GM19351 (cell line): ENCODE measurements at regions not wholly inside any gene's neighbourhood (a gene's known extent, or its start where the extent isn't known, plus 50 kb on each side); places are given as distances from the start of the nearest gene placed in this dataset.

Experiments
- ATAC-seq: cut with Tn5 transposase; IDR thresholded peaks from one replicate; pipeline ENCODE4 v1.9.1; 2021; ENCODE audit warnings: mild to moderate bottlenecking, moderate library complexity; ENCODE audit not compliant: unreplicated experiment

GRCh38 chr21:23438081-23438480 is 2169.2 kb downstream of the MRPL39 start:
- no peak for ATAC-seq

GRCh38 chr21:23402929-23403520 is 2204.3 kb downstream of the MRPL39 start:
- ATAC-seq, result no peak

DNA sequence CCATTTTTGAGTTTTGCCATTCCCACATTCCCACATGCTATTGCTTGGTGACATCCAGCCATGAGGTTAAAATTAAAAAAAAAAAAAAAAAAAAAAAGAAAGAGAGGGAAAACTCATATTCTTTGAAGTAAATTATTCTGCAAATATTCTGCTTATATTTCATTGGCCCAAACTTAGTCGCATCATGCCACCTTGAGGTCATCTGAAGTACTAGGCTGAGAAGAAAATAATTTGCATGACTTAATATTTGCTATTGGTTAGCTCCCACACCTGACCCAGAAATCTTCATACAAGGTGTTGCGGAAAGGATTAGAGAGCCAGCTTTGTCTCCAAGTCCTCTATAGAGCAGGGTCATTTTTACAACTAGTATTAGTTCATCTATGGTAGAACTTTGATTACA is 2206.0 kb downstream of the MRPL39 start:
- ATAC-seq, result no peak

DNA sequence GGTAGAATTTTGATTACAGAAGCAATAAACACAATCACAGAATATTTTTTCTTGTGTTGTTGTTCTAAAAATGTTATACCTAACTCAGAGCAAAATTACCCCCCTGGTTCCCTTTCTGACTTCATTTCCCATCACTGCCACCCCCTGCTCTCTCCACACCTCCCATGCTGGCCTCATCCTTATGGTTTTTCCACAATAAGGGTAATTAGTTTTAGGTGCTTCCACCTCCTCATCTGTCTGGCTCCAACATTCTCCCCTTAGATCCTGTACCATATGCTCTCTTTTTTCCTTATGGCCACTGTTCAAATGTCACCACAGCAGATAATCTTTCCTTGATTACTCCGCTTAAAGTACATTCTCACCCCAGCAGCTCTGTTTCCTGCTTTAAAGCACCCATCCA is 2208.6 kb downstream of the MRPL39 start:
- ATAC-seq, result no peak

GRCh38 chr21:23394458-23394857 is 2212.8 kb downstream of the MRPL39 start:
- ATAC-seq, result no peak

GRCh38 chr21:23384679-23385078 is 2222.6 kb downstream of the MRPL39 start:
- ATAC-seq, result no peak

DNA sequence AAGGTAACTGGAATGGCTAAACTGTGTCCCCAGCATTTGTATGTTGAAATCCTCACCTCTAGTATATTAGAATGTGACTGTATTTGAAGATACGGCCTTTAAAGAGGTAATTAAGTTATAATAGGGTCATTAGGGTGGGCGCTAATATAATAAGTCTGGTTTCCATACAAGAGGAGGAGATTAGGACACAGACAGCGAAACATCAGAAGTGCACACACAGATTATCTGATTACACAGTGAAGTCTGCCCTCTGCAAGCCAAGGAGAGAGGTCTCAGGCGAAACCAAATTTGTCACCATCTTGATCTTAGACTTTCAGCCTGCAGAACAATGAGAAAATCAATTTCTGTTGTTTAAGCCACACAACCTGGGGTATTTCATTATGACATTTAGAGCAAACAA is 2233.1 kb downstream of the MRPL39 start:
- no peak for ATAC-seq

DNA sequence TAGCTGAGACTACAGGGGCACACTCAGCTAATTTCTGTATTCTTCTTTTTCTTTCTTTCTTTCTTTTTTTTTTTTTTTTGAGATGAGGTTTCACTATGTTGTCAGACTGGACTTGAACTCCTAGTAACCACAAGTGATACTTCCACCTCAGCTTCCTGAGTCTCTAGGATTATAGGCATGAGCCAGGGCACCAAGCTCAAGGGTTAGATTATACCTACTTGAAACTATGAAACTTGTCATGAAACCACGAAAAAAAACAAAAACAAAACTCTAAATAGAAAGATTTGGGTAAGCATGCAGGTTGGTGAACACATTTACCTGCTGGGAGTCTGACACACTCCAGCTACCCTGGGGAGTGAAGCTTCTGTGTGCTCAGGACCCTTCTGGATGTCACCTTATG is 2250.4 kb downstream of the MRPL39 start:
- no peak for ATAC-seq

- no peak for ATAC-seq
Observed at GRCh38 chr21:23316190-23316589, 2291.1 kb downstream of the MRPL39 start.

GRCh38 chr21:23308741-23309140 is 2298.5 kb downstream of the MRPL39 start:
- no peak for ATAC-seq

- no peak for ATAC-seq
Observed at GRCh38 chr21:23307065-23307464, 2300.2 kb downstream of the MRPL39 start.

- ATAC-seq, result no peak
Observed at GRCh38 chr21:23292292-23292691, 2294.1 kb downstream of the NCAM2 start.

- no peak for ATAC-seq
Observed at GRCh38 chr21:23281917-23282316, 2283.7 kb downstream of the NCAM2 start.

DNA sequence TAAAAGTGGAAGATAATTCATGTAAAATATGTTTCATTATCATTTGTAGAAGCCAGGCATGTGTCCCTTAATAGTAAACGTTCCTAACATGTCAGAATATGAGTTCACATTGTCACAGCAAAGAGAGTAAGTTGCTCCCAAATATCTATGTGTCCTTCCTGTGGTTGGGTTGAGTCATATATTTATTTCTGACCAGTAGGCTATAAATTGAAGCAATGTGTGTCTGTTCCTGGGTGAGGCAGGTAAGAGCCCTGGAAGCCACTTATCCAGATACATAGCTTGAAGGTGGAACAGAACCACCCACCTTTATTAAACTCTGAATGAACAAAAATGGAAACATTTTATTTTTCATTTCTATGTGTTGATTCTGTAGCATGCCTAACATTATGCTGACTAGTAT is 2251.6 kb downstream of the NCAM2 start:
- ATAC-seq, result no peak

DNA sequence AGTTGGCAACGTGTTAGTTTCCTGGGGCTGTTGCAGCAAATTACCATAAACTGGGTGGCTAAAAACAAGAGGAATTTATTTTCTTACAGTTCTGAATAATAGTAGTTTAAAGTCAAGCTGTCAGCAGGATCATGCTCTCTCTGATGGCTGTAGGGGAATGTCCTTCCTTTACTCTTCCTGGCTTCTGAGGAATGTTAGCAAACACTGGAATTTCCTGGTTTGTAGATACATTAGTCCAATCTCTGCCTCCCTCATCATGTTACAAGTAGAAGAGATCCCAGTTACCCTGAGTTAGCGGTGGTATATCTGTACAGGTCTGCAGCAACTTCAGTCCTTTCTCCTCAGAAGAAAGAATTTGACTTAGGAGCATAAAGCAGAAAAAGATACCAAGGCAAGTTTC is 2249.1 kb downstream of the NCAM2 start:
- ATAC-seq, result no peak

DNA sequence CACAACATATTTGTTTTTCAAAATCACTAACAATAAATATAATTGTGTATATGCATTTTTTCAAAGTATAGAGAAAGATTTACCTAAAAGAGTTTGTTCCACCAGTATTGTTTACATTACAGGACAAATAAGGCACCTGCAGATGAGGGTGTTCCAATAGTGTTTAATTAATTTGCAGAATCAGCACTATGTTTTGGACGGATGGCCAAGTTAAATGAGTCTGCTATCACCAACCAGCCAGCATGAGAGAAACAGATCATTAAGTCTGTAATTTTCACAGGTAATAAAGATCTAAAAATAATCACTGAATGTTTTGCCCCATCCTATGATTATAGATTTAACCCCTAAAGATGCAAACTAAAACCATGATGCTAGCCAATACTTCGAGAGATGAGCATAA is 2247.0 kb downstream of the NCAM2 start:
- no peak for ATAC-seq

GRCh38 chr21:23223882-23224281 is 2225.7 kb downstream of the NCAM2 start:
- no peak for ATAC-seq

DNA sequence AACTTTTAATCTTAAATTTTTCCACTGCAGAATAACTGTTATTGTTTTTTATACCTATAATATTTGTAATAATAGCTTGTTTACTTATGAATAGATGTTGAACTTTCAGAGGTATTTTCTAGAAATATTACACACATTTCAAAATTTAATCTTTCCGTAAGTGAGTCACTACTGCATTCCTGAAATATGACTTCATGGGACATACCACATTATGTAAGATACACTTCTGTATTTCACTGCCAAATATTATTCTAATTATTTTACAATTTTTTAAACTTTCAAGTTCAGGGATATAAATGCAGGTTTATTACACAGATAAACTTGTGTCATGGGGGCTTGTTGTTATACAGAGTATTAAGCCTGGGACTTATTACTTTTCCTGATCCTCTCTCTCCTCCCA is 2220.5 kb downstream of the NCAM2 start:
- ATAC-seq, result no peak

- ATAC-seq, result no peak
Observed at GRCh38 chr21:23217597-23217996, 2219.4 kb downstream of the NCAM2 start.

DNA sequence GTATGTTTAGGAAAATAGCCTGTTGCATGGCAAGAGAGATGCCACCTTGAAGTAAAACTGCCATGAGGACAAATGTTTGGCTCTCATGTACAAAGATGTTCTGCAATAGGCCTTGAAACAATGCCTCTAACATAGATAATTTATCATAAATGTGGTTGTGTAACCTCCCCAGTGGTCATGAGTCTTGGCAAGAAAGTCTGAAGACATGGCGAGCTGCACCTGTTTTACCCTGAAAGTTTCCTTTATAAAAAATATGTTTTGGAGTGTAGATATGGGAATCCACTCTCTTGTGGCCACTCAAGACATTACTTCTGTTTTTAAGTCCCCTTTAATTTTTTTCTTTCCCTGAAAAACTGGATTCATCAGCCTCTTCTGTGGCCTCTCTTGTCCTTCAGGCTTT is 2217.1 kb downstream of the NCAM2 start:
- ATAC-seq, result no peak
